Epithelial cell of proximal tubule (primary cell): ENCODE measurements at regions not wholly inside any gene's neighbourhood (a gene's known extent, or its start where the extent isn't known, plus 50 kb on each side); places are given as distances from the start of the nearest gene placed in this dataset.

ENCODE experiments used
- DNase-seq: peaks from one replicate; pipeline ENCODE4 v3.0.0-alpha.2; 2011; ENCODE audit warnings: low read depth
- H3K4me3 ChIP-seq: 2 replicates; pipeline ENCODE4 v1.5.1; 2011; ENCODE audit warnings: low read depth, mild to moderate bottlenecking, low read length
- CTCF ChIP-seq: conservative IDR thresholded peaks from 2 replicates; pipeline ENCODE4 v1.5.1; 2012; ENCODE audit warnings: low read depth, mild to moderate bottlenecking, low read length

- DNase-seq, result peak; percentile 66
- no peak for TF ChIP-seq CTCF
Measured at GRCh38 chr2:212709280-212709679, 170.7 kb upstream of the ERBB4 start.

GRCh38 chr2:212708355-212708754, 169.8 kb upstream of the ERBB4 start:
- DNase-seq, result no peak
- TF ChIP-seq CTCF, result no peak
- H3K4me3 ChIP-seq, result no peak overlapping the region

More at GRCh38 chr2:212709280-212709679, 170.7 kb upstream of the ERBB4 start:
- H3K4me3 ChIP-seq, result no peak overlapping the region

- no peak overlapping the region for H3K4me3 ChIP-seq
- TF ChIP-seq CTCF, result no peak
- DNase-seq, result no peak
Measured at GRCh38 chr2:212695426-212695825, 156.8 kb upstream of the ERBB4 start.

GRCh38 chr2:212694398-212694797, 155.8 kb upstream of the ERBB4 start:
- DNase-seq, result no peak
- no peak for TF ChIP-seq CTCF
- no peak overlapping the region for H3K4me3 ChIP-seq

- no peak for DNase-seq
- no peak for TF ChIP-seq CTCF
- no peak overlapping the region for H3K4me3 ChIP-seq
Measured at GRCh38 chr2:212692466-212692865, 153.9 kb upstream of the ERBB4 start.

- peak; percentile 93 for TF ChIP-seq CTCF
- DNase-seq, result no peak
- H3K4me3 ChIP-seq, result no peak overlapping the region
Measured at GRCh38 chr2:212686285-212686895, 147.8 kb upstream of the ERBB4 start.

GRCh38 chr2:212683346-212684097, 144.9 kb upstream of the ERBB4 start:
- TF ChIP-seq CTCF, result no peak
- no peak overlapping the region for H3K4me3 ChIP-seq
- no peak for DNase-seq
